Fibroblast of the aortic adventitia (primary cell): ENCODE measurements at regions not wholly inside any gene's neighbourhood (a gene's known extent, or its start where the extent isn't known, plus 50 kb on each side); places are given as distances from the start of the nearest gene placed in this dataset.

Source experiments
- DNase-seq: peaks from one replicate; pipeline ENCODE4 v3.0.0-alpha.2; 2010; ENCODE audit warnings: low read depth
- H3K4me3 ChIP-seq: 2 replicates; pipeline ENCODE4 v1.5.1; 2011; ENCODE audit warnings: low read depth, mild to moderate bottlenecking, control low read depth, low read length, moderate library complexity
- CTCF ChIP-seq: IDR thresholded peaks from 2 replicates; pipeline ENCODE4 v1.5.1; 2011; ENCODE audit warnings: mild to moderate bottlenecking, low read length, control low read depth, inconsistent platforms; ENCODE audit not compliant: insufficient read depth

GRCh38 chr3:63004448-63004847 lies 129.2 kb upstream of the CADPS start:
- no peak for TF ChIP-seq CTCF
- no peak overlapping the region for H3K4me3 ChIP-seq
- DNase-seq: no peak

GRCh38 chr3:63015614-63016309 lies 140.5 kb upstream of the CADPS start:
- no peak for DNase-seq
- H3K4me3 ChIP-seq: no peak overlapping the region
- no peak for TF ChIP-seq CTCF

- DNase-seq: no peak
- H3K4me3 ChIP-seq: no peak overlapping the region
- TF ChIP-seq CTCF: no peak
Observed at GRCh38 chr3:63022114-63022513, 146.9 kb upstream of the CADPS start.

- TF ChIP-seq CTCF: no peak
- no peak overlapping the region for H3K4me3 ChIP-seq
- no peak for DNase-seq
Observed at GRCh38 chr3:63026722-63027121, 151.5 kb upstream of the CADPS start.

- TF ChIP-seq CTCF: no peak
- no peak for DNase-seq
Observed at GRCh38 chr3:63029326-63029725, 154.1 kb upstream of the CADPS start.

GRCh38 chr3:63029921-63030320 lies 154.7 kb upstream of the CADPS start:
- H3K4me3 ChIP-seq: no peak overlapping the region
- DNase-seq: no peak
- no peak for TF ChIP-seq CTCF

More at GRCh38 chr3:63029326-63029725, 154.1 kb upstream of the CADPS start:
- H3K4me3 ChIP-seq: no peak overlapping the region

GRCh38 chr3:63030666-63031065 lies 155.4 kb upstream of the CADPS start:
- DNase-seq: no peak

More at GRCh38 chr3:63030666-63031065, 155.4 kb upstream of the CADPS start:
- no peak overlapping the region for H3K4me3 ChIP-seq
- TF ChIP-seq CTCF: no peak
